Left cardiac atrium (tissue), 4 donors: ENCODE measurements at regions not wholly inside any gene's neighbourhood (a gene's known extent, or its start where the extent isn't known, plus 50 kb on each side); places are given as distances from the start of the nearest gene placed in this dataset.

Experiments used
- ATAC-seq, 2 donors: fragments of 200-7000 bp; cut with Tn5 transposase; one replicate each; pipeline ENCODE4 v1.9.1; 2020; ENCODE audit warnings: mild to moderate bottlenecking in 2 of 2, moderate library complexity in 2 of 2
- DNase-seq: peaks from one replicate; pipeline ENCODE4 v3.0.0-alpha.2; 2020
- intact Hi-C, 2 donors: fragments of 100-400 bp; cut with DNase I; formaldehyde crosslinking; loops; one replicate each; pipeline versions ENCODE4 v1.14.1 to v1.15.1; 2022 to 2023
- donor health status: DM: no; HTN: yes; CAD: no.
- donor health status: DM: no; HTN: yes; CAD: no; lungs with severe emphysema.
- donor health status: DM: yes; HTN: yes; CAD: no.
- donor health status: Dilated cardiomyopathy.

GRCh38 chr17:68784431-68784830 is 170.8 kb downstream of the ABCA8 start:
- intact Hi-C loops: no loop called here
- DNase-seq: no peak
- ATAC-seq: no peak

DNA sequence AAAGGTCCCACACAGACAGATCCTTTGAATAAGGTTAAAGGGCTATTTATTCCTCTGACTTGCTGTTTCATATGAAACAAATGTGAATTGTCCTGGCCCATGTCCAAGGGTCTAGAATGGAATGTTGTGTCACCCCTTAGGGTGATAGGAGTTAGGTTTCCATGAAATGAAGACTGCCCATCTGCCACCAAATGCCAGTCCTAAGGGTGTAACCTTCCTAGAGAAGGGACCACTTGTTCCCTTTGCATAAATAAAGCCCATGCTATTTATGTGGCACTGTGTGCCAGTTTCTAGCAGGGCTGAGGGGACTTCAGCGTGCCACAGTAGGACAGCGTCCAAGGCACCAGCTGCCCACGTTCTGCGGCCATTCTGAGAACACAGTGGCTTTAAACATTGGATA is 171.3 kb downstream of the ABCA8 start:
- intact Hi-C loops: no loop called here
- DNase-seq: no peak
- ATAC-seq: peak in 1 of 2 donors; percentile 64

DNA sequence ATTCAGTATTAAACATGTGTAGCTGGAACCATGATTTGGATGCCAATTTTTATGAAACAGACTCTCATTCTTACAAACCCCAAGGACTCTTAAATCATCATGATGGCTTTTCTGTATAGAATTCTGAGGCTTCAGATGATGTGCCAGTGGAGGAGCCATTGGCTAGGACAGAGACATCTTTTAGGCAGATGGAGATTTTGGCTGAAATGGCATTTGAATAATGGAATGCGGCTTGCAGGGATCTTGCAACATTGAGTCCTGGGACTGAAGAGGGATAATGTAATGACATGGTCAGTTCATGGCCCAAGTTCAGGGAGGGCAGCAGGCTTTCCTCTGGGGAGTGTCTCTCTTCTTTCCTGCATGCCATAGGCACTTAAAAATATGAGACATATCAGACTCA is 172.4 kb downstream of the ABCA8 start:
- intact Hi-C loops: no loop called here
- peak in 1 of 2 donors; percentile 84 for ATAC-seq
- no peak for DNase-seq

DNA sequence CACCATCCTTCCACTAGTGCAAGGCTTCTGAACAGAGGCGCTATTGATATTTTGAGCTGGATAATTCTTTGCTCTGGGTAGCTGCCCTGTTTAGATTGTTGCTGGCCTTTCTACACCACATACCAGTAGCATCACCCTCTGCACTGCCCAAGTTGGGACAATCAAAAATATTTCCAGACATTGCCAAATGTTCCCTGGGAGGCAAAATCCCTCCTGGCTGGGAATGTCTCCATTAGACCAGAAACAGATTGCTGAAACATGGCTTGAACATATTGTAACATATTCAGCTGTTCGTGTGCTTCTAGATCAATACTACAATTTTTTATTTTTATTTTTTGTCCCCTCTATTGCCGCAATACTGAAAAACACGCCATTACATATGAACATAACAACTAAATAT is 174.6 kb downstream of the ABCA8 start:
- DNase-seq (no peak), ATAC-seq (no peak)
- intact Hi-C loops: no loop called here

GRCh38 chr17:68778726-68779125 is 176.5 kb downstream of the ABCA8 start:
- ATAC-seq (no peak), DNase-seq (no peak)
- intact Hi-C loops: loop anchor here (5.0 to 10.0 kb wide), 4 partner anchors 126 to 464 kb away; no protein-coding TSS in a partner anchor

DNA sequence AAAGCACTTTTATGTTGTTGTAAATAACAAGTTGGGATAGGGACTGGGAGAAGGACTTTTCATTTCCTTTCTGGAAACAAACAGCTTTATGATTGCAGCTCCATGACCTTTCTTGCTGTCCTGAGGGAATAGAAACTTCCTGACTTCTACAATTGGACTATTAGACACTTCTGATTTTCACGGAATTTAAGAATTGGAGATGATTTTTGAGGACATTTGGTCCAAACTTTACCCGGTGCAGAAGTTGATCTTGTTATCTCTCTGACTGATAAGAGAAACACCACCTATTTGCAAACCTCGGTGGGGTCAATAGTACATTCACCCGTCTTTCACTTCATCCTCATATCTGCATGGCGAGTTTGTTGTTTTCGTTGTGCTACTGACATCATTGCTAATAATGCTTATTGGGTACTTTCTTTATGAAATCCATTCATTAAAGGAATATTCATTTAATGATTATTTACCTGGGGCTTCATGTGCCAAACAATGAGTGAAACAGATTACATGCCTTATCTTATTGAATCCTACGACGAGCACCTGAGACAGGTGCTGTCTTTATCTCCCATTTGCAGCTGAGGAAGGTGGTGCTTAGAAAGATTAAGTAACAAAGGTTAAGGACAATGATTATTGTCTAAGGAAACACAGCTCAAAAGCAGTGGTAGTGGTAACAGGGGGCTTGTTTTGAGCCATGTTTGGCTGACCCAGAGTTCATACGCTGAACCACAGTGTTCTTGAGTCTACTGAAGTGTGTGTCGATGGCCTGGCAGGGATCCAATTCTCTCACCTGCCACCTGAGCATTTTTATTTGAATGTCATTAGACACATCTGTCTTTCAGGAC is 176.9 kb upstream of the FAM20A start:
- intact Hi-C loops: loop anchor here (5.0 to 10.0 kb wide), 4 partner anchors 127 to 464 kb away; no protein-coding TSS in a partner anchor
- DNase-seq (no peak), ATAC-seq (peak; percentile 37 to 54)

GRCh38 chr17:68777243-68777855 is 176.2 kb upstream of the FAM20A start:
- DNase-seq (peak; percentile 42), ATAC-seq (peak; percentile 79 to 88)
- intact Hi-C loops: loop anchor here (5.0 to 10.0 kb wide), 4 partner anchors 127 to 465 kb away; no protein-coding TSS in a partner anchor

DNA sequence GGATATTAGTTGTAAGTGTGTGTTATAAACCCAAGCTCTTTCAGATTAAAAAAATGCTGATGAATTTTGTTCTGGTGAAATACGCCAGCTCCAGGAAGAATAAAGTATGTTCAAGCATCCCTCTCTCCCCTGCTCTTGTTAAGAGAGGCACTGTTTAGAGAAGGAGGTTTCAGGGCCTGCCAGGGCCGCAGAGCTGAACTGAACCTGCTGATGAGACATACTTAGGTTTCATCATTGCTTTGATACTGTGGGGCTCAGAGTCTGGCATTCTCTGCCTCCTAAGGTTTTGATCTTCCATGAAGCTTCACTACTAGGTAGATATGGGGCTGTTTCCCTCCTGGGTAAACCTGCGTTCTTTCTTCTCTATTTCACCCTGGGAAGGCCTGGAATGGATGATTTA is 175.3 kb upstream of the FAM20A start:
- no peak for DNase-seq
- intact Hi-C loops: loop anchor here (5.0 to 10.0 kb wide), 4 partner anchors 128 to 466 kb away; no protein-coding TSS in a partner anchor
- peak in 1 of 2 donors; percentile 10 for ATAC-seq

DNA sequence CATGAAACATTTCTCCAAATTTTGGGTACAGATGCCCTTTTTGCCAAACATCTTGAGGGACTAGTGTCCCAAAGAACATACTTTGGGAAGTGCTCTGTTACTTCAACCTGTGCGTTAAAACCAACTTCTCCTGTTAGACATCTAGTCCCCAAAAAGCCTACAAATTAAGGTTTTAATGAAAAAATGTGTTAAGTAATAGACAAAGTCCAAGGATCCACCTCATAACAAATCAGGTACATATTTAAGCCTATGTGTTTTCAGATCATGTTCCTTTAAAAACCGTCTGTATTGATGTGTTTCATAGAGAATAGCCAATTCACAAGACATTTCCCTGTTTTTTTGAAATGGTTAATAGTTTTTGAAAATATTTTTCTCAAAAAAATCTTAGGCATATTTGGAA is 174.8 kb upstream of the FAM20A start:
- ATAC-seq: no peak
- intact Hi-C loops: loop anchor here (5.0 to 10.0 kb wide), 4 partner anchors 129 to 466 kb away; no protein-coding TSS in a partner anchor
- no peak for DNase-seq

GRCh38 chr17:68775318-68775717 is 174.2 kb upstream of the FAM20A start:
- intact Hi-C loops: loop anchor here (5.0 to 10.0 kb wide), 4 partner anchors 129 to 467 kb away; no protein-coding TSS in a partner anchor
- ATAC-seq: peak; percentile 33 to 38

GRCh38 chr17:68771867-68772515 is 170.8 kb upstream of the FAM20A start:
- no peak for DNase-seq
- intact Hi-C loops: loop anchor here in 1 of 2 donors (2.0 to 10.0 kb wide), 2 partner anchors 133 to 201 kb away; no protein-coding TSS in a partner anchor

More at GRCh38 chr17:68775318-68775717, 174.2 kb upstream of the FAM20A start:
- DNase-seq: no peak

DNA sequence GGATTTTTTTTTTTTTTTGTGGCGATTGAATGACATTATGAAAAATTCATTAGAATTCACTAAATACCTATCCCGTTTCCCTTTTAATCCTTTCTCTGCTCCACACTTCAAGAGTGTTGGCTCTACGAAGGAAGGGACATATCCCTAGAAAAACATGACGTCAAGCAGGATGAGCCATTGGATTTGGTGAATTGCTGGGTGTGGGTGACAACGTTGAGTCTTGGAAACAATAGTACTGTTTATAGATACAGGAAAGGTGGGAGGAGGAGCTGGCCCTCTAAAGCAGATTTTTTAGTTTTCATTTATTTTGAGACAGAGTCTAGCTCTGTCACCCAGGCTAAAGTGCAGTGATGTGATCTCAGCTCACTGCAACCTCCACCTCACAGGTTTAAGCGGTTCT is 167.6 kb upstream of the FAM20A start:
- ATAC-seq: no peak
- DNase-seq: no peak
- intact Hi-C loops: loop anchor here in 1 of 2 donors (10.0 kb wide), 1 partner anchor 234 kb away; no protein-coding TSS in a partner anchor

More at GRCh38 chr17:68771867-68772515, 170.8 kb upstream of the FAM20A start:
- ATAC-seq: peak; percentile 81 to 90

GRCh38 chr17:68766640-68767039 is 165.5 kb upstream of the FAM20A start:
- no peak for ATAC-seq
- no peak for DNase-seq
- intact Hi-C loops: loop anchor here in 1 of 2 donors (10.0 kb wide), 1 partner anchor 232 kb away; no protein-coding TSS in a partner anchor

DNA sequence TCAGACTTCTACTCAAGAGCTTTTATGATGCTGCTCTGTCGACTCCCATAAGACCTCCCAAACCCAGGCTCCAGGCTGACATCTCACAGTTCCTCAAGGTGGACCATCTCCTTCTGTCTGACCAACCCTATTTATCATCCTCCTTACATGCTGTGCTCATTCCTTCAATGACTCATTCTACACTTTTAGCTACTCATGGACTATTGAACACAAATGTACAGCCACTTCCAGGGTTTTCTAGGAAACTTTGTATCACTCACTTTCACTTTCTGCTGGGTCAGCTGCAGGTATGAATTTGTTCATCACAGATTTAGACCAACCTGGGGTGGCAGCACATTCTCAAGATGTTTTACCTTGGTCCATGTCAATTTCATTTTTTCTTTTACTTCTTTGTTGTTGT is 162.4 kb upstream of the FAM20A start:
- intact Hi-C loops: loop anchor here in 1 of 2 donors (5.0 to 10.0 kb wide), 3 partner anchors 229 to 591 kb away; no protein-coding TSS in a partner anchor
- ATAC-seq: no peak

GRCh38 chr17:68762911-68763310 is 161.7 kb upstream of the FAM20A start:
- intact Hi-C loops: loop anchor here in 1 of 2 donors (5.0 to 10.0 kb wide), 3 partner anchors 228 to 591 kb away; no protein-coding TSS in a partner anchor
- ATAC-seq (no peak), DNase-seq (no peak)

More for the DNA sequence above, 162.4 kb upstream of the FAM20A start:
- DNase-seq: no peak

- no peak for ATAC-seq
- intact Hi-C loops: loop anchor here in 1 of 2 donors (5.0 to 10.0 kb wide), 3 partner anchors 225 to 588 kb away; no protein-coding TSS in a partner anchor
Measured at GRCh38 chr17:68760141-68760475, 158.9 kb upstream of the FAM20A start.

GRCh38 chr17:68759343-68760140 is 158.4 kb upstream of the FAM20A start:
- ATAC-seq (peak; percentile 98 to 99), DNase-seq (peak; percentile 90)
- intact Hi-C loops: loop anchor here (5.0 to 10.0 kb wide), 5 partner anchors 145 to 587 kb away; no protein-coding TSS in a partner anchor

More at GRCh38 chr17:68760141-68760475, 158.9 kb upstream of the FAM20A start:
- no peak for DNase-seq

GRCh38 chr17:68759002-68759342 is 157.8 kb upstream of the FAM20A start:
- no peak for ATAC-seq
- intact Hi-C loops: loop anchor here (10.0 kb wide), 2 partner anchors 144 to 214 kb away; no protein-coding TSS in a partner anchor
- no peak for DNase-seq
